GM21360 (cell line): ENCODE measurements at regions not wholly inside any gene's neighbourhood (a gene's known extent, or its start where the extent isn't known, plus 50 kb on each side); places are given as distances from the start of the nearest gene placed in this dataset.

Experiments used
- ATAC-seq: cut with Tn5 transposase; IDR thresholded peaks from one replicate; pipeline ENCODE4 v1.9.1; 2021; ENCODE audit warnings: mild to moderate bottlenecking, moderate library complexity; ENCODE audit not compliant: unreplicated experiment

GRCh38 chr4:60808726-60809485 is 391.2 kb upstream of the ADGRL3 start:
- no peak for ATAC-seq

- no peak for ATAC-seq
These were observed 390.7 kb upstream of the ADGRL3 start for GRCh38 chr4:60809486-60809800.

- no peak for ATAC-seq
These were observed 387.3 kb upstream of the ADGRL3 start for GRCh38 chr4:60812811-60813210.

- no peak for ATAC-seq
These were observed 385.6 kb upstream of the ADGRL3 start for GRCh38 chr4:60814549-60814948.

- ATAC-seq, result no peak
These were observed 382.5 kb upstream of the ADGRL3 start for GRCh38 chr4:60817609-60818008.

GRCh38 chr4:60822986-60823385 is 377.1 kb upstream of the ADGRL3 start:
- ATAC-seq, result no peak

GRCh38 chr4:60840020-60840419 is 360.1 kb upstream of the ADGRL3 start:
- no peak for ATAC-seq

GRCh38 chr4:60846678-60847077 is 353.4 kb upstream of the ADGRL3 start:
- no peak for ATAC-seq

GRCh38 chr4:60847614-60848013 is 352.5 kb upstream of the ADGRL3 start:
- no peak for ATAC-seq

- ATAC-seq, result no peak
These were observed 342.9 kb upstream of the ADGRL3 start for GRCh38 chr4:60857130-60857753.

- ATAC-seq, result no peak
These were observed 336.7 kb upstream of the ADGRL3 start for GRCh38 chr4:60863442-60863841.

- ATAC-seq, result no peak
These were observed 334.9 kb upstream of the ADGRL3 start for GRCh38 chr4:60865273-60865672.

- ATAC-seq, result no peak
These were observed 331.7 kb upstream of the ADGRL3 start for GRCh38 chr4:60868232-60868960.

GRCh38 chr4:60879135-60879701 is 320.9 kb upstream of the ADGRL3 start:
- no peak for ATAC-seq

GRCh38 chr4:60884587-60884986 is 315.5 kb upstream of the ADGRL3 start:
- ATAC-seq, result no peak

GRCh38 chr4:60885011-60885410 is 315.1 kb upstream of the ADGRL3 start:
- ATAC-seq, result no peak

- no peak for ATAC-seq
These were observed 309.4 kb upstream of the ADGRL3 start for GRCh38 chr4:60890743-60891142.

GRCh38 chr4:60891947-60892346 is 308.2 kb upstream of the ADGRL3 start:
- no peak for ATAC-seq

- ATAC-seq, result no peak
These were observed 302.7 kb upstream of the ADGRL3 start for GRCh38 chr4:60897415-60897814.

- no peak for ATAC-seq
These were observed 295.0 kb upstream of the ADGRL3 start for GRCh38 chr4:60905162-60905561.

- no peak for ATAC-seq
These were observed 289.0 kb upstream of the ADGRL3 start for GRCh38 chr4:60911127-60911526.

GRCh38 chr4:60913002-60913401 is 287.1 kb upstream of the ADGRL3 start:
- no peak for ATAC-seq
